Thoracic aorta (tissue), 2 donors: ENCODE measurements at regions not wholly inside any gene's neighbourhood (a gene's known extent, or its start where the extent isn't known, plus 50 kb on each side); places are given as distances from the start of the nearest gene placed in this dataset.

Experiments
- ATAC-seq: fragments of 150-250 bp; one replicate; pipeline ENCODE4 v1.8.0; 2017; ENCODE audit warnings: low read depth; ENCODE audit not compliant: insufficient number of reproducible peaks, low FRiP score
- DNase-seq: peaks from one replicate; pipeline ENCODE4 v3.0.0-alpha.2; 2020; ENCODE audit warnings: low spot score
- H3K27ac ChIP-seq, 2 donors: fragments of 200-600 bp; sonication (generic); 1 replicate in 1 of 2; 2 replicates in 1 of 2; pipeline ENCODE4 v1.5.1; 2016; ENCODE audit warnings: mild to moderate bottlenecking in 2 of 2, moderate library complexity in 2 of 2
- H3K27me3 ChIP-seq: fragments of 200-600 bp; sonication (generic); replicated peaks from 2 replicates; pipeline ENCODE4 v1.6.0; 2016; ENCODE audit warnings: mild to moderate bottlenecking; ENCODE audit not compliant: insufficient read depth
- H3K36me3 ChIP-seq: fragments of 200-600 bp; sonication (generic); one replicate; pipeline ENCODE4 v1.5.1; 2016
- H3K4me1 ChIP-seq, 2 donors: fragments of 200-600 bp; sonication (generic); 1 replicate in 1 of 2; 2 replicates in 1 of 2; pipeline versions ENCODE4 v1.5.1 to v1.6.0; 2016; ENCODE audit warnings: low read depth in 2 of 2, mild to moderate bottlenecking in 1 of 2; ENCODE audit not compliant: control insufficient read depth in 1 of 2
- H3K4me3 ChIP-seq: fragments of 200-600 bp; sonication (generic); 2 replicates; pipeline ENCODE4 v1.5.1; 2016; ENCODE audit warnings: mild to moderate bottlenecking
- H3K9me3 ChIP-seq: fragments of 200-600 bp; sonication (generic); 2 replicates; pipeline ENCODE4 v1.5.1; 2016
- TF ChIP-seq, protein P1 (sequence below): fragments of 200-600 bp; sonication (generic); IDR thresholded peaks from one replicate; pipeline ENCODE4 v1.5.1; 2019; ENCODE audit warnings: antibody characterized with exemption

DNA sequence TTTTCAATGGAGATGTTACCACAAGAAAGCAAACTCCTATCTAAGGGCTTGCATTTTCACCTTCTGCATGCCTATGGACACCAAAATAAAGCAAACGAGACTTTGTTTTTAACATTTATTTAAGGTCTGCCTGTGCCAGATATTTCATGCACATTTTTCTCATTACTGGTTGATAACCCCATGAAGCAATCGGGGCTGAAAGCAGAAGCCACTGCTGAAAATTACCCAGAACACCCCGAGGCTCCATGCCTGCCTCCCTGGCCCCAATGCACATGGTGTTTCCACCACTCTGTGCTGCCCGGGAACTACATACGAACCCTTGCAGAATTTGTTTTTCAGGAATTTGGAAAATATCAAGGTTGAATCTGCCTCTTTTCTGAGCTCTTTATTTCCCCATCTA is 240.1 kb downstream of the NR2F1-AS1 start:
- ATAC-seq (no peak), DNase-seq (no peak)
- no peak overlapping the region for H3K4me3 ChIP-seq
- no peaks in the 10 kb centered on the region for H3K36me3 ChIP-seq
- no peaks in the 10 kb centered on the region for H3K27me3 ChIP-seq
- H3K4me1 ChIP-seq: no peaks in the 10 kb centered on the region
- no peaks in the 10 kb centered on the region for H3K9me3 ChIP-seq
- TF ChIP-seq, protein P1, sequence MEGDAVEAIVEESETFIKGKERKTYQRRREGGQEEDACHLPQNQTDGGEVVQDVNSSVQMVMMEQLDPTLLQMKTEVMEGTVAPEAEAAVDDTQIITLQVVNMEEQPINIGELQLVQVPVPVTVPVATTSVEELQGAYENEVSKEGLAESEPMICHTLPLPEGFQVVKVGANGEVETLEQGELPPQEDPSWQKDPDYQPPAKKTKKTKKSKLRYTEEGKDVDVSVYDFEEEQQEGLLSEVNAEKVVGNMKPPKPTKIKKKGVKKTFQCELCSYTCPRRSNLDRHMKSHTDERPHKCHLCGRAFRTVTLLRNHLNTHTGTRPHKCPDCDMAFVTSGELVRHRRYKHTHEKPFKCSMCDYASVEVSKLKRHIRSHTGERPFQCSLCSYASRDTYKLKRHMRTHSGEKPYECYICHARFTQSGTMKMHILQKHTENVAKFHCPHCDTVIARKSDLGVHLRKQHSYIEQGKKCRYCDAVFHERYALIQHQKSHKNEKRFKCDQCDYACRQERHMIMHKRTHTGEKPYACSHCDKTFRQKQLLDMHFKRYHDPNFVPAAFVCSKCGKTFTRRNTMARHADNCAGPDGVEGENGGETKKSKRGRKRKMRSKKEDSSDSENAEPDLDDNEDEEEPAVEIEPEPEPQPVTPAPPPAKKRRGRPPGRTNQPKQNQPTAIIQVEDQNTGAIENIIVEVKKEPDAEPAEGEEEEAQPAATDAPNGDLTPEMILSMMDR: no peak
- no peak overlapping the region for H3K27ac ChIP-seq

DNA sequence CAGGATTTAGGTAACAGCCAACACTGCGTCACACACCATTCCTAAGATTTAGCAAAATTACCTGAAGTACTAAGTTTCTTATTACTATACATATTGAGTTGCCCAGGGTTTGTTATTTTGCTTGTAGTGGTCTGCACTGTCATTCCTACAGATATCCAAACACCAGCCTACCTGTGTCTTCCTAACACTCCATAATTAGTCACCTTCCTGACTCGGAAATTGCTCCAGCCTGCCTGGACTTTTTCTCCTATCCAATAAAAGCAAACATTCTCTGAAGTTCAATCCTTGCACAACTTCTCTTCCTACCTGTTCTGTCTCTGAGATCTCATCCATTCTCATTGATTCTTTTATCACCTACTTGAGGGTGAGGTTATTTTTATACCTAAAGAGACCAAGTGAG is 243.9 kb downstream of the NR2F1-AS1 start:
- H3K9me3 ChIP-seq: no peaks in the 10 kb centered on the region
- no peaks in the 10 kb centered on the region for H3K36me3 ChIP-seq
- no peaks in the 10 kb centered on the region for H3K4me1 ChIP-seq
- H3K27ac ChIP-seq: no peak overlapping the region
- DNase-seq (no peak), ATAC-seq (no peak)
- H3K4me3 ChIP-seq: no peak overlapping the region
- no peaks in the 10 kb centered on the region for H3K27me3 ChIP-seq
- TF ChIP-seq, protein P1: no peak

DNA sequence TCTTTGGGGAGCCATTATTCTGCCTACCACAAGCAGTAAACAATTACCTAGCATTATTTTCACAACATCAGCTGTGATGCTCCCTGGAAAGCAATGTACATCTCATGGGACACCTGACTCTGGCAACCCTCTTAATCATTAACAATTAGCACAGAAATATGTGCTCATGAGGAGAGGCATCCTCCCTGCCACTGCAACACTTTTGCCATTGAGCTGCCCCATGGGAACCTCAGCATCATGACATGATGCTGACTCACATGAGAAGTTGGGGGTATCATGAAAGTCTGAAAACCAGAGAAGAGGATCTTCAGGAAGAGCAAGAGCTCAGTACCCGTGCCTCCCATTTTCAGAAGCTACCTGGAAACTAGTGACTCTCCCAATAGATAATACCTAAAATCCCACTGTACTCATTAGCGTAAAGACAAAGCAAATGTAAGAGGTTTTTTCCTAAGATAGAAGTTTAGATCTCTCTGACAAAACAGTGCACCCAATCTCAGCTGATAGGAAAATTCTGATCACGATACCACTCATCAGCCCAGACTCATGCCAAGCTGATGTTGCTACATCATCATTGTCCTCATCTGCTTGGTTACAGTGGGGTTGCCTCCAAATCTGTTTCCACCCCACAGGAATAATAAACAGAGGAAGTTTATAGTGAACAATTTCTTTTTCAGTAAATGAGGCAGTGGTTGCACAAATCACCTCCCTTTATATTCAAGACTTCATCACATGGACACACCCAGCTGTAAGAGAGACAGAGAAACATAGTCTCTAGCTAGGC is 244.5 kb downstream of the NR2F1-AS1 start:
- no peaks in the 10 kb centered on the region for H3K27me3 ChIP-seq
- no peak for ATAC-seq

DNA sequence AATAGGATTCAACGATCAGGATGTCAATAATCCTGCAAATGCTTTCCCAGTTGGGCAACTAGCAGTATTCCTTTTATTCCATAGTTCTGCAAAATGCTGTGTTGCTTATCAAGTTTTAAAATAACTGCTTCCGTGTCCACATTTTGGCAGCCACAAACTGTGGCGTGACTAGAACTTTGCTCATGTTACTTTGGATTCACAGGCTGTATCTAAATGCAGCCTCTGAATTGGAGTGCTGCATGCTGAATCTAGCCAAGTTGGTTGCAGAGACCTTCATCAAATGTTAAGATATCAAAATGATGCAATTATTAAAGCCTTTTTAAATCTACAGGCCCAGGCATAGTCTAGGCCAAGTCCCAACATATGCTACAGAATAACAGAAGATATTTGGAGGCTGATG is 249.2 kb downstream of the NR2F1-AS1 start:
- peaks cover 0 to 10% of the 10 kb centered on the region in 2 donors for H3K4me1 ChIP-seq
- no peak for DNase-seq
- no peak overlapping the region for H3K27ac ChIP-seq
- H3K4me3 ChIP-seq: no peak overlapping the region
- TF ChIP-seq, protein P1: no peak
- no peaks in the 10 kb centered on the region for H3K9me3 ChIP-seq
- no peak for ATAC-seq
- no peaks in the 10 kb centered on the region for H3K36me3 ChIP-seq
- no peaks in the 10 kb centered on the region for H3K27me3 ChIP-seq

More for the DNA sequence above, 244.5 kb downstream of the NR2F1-AS1 start:
- Histone ChIP-seq H3K36me3 (no peaks in the 10 kb centered on the region), H3K4me1 (no peaks in the 10 kb centered on the region), H3K27ac (no peak overlapping the region), H3K9me3 (no peaks in the 10 kb centered on the region), H3K4me3 (no peak overlapping the region)
- no peak for DNase-seq
- TF ChIP-seq, protein P1: no peak

DNA sequence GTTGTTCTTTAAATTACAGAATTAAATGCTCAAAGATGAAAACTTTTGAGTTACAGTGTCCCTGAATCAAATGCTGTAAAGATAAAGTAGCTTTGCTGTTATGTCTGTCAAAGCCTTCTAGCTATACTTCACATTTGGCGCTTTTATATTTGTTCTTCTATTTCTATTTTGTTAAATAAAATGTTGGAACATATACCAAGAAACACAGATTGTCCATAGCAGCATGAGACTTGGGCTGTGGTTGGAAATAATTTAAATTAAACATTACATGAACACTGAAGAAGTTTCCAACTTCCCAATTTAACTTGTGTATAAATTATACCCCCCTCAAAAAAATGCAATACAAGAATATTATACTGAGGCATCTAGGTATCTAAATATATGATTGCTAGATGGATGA is 249.8 kb downstream of the NR2F1-AS1 start:
- Histone ChIP-seq H3K4me1 (peaks cover 0 to 10% of the 10 kb centered on the region in 2 donors), H3K9me3 (no peaks in the 10 kb centered on the region), H3K4me3 (no peak overlapping the region), H3K27ac (no peak overlapping the region), H3K36me3 (no peaks in the 10 kb centered on the region), H3K27me3 (no peaks in the 10 kb centered on the region)
- no peak for DNase-seq
- ATAC-seq: no peak
- TF ChIP-seq, protein P1: no peak
